HL-60 (cell line): ENCODE measurements at regions not wholly inside any gene's neighbourhood (a gene's known extent, or its start where the extent isn't known, plus 50 kb on each side); places are given as distances from the start of the nearest gene placed in this dataset.

Source experiments
- DNase-seq, 2 experiments: peaks; one replicate each; pipeline ENCODE4 v3.0.0-alpha.2; 2010 to 2020; ENCODE audit warnings: low read depth in 1 of 2, low spot score in 1 of 2
- H3K27ac ChIP-seq: fragments of 250-450 bp; sonication (Bioruptor Pico); replicated peaks from 2 replicates; pipeline ENCODE4 v1.5.1; 2020; ENCODE audit warnings: mild to moderate bottlenecking, moderate library complexity
- H3K27me3 ChIP-seq: fragments of 250-450 bp; sonication (Bioruptor Pico); 2 replicates; pipeline ENCODE4 v1.5.1; 2021; ENCODE audit warnings: mild to moderate bottlenecking, moderate library complexity; ENCODE audit not compliant: insufficient read depth, poor library complexity, severe bottlenecking
- H3K4me3 ChIP-seq: replicated peaks from 2 replicates; pipeline ENCODE4 v1.5.1; 2011; ENCODE audit warnings: mild to moderate bottlenecking, control low read depth, low read length; ENCODE audit not compliant: insufficient read depth
- GABPA ChIP-seq: IDR thresholded peaks from 2 replicates; pipeline ENCODE4 v1.6.1; 2012; ENCODE audit warnings: low read depth
- POLR2AphosphoS5 ChIP-seq: IDR thresholded peaks from 2 replicates; pipeline ENCODE4 v1.6.1; 2012; ENCODE audit warnings: low read depth
- SPI1 ChIP-seq: IDR thresholded peaks from 2 replicates; pipeline ENCODE4 v1.6.1; 2012; ENCODE audit warnings: low read depth, mild to moderate bottlenecking, borderline replicate concordance
- TF ChIP-seq, protein P1 (sequence below): IDR thresholded peaks from one replicate; pipeline ENCODE4 v1.5.1; 2011; ENCODE audit warnings: low read length, control low read depth, inconsistent platforms; ENCODE audit not compliant: insufficient read depth
- TF ChIP-seq, protein P2 (sequence below): IDR thresholded peaks from 2 replicates; pipeline ENCODE4 v1.6.1; 2012; ENCODE audit warnings: low read depth; ENCODE audit not compliant: insufficient replicate concordance

DNA sequence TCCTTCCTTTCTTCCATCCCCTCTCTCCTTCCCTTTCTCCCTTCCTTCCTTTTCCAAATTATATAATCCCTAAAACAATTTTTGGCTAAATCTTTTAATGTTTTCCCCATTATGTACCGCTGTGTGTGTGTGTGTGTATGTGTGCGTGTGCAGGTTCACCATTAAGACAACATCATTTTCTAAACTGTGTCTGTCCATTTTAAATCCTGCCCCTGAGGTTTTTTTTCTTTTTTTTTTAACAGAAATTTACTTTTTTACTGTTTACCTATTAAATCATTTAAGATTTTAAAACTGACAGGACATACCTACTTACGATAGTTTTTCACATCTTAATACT is 366.3 kb upstream of the EPHA7 start:
- no peak overlapping the region for H3K27ac ChIP-seq
- TF ChIP-seq GABPA, result no peak
- TF ChIP-seq SPI1, result no peak
- H3K27me3 ChIP-seq, result no peaks in the 10 kb centered on the region
- no peak for DNase-seq
- no peak overlapping the region for H3K4me3 ChIP-seq

DNA sequence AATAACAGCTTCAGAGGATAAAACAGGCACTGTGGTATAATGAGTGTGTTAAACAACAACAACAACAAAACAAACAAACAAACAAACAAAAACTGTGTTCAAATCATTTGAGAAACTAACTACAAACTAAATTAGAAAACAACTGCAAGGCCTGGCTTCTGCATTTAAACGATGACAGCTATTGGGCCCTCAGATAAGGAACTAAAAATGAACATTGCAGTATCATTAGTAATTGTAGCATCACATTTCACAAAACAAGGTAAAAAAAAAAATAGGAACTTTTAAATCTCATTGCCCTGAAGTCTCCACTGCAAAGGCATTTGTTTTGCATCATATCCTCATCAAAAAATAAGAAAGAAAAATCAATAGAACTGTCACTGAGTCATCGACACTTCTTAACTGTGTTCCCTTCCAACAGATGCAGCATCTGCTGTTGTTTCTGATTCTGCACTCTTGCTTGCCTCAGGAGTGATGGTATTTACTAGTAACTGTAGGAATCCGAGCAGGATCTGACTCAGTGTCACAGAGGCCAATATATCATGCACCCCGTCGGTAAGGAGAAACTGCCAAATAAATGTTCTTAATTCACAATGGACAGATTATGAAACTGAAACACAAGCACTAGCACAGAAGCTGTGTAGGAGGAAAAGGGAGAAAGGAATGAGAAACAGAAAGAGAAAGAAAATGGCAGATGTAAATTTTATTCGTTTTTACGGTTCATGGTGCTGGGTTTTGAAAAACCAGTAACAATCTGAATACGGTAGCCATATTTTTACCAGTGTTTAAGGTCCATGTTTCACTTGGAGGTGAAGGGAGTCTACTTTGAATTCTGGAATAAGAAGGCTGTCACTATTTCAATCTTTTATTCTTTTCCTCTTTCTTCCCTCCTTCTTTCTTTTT is 365.7 kb upstream of the EPHA7 start:
- no peak overlapping the region for H3K27ac ChIP-seq

DNA sequence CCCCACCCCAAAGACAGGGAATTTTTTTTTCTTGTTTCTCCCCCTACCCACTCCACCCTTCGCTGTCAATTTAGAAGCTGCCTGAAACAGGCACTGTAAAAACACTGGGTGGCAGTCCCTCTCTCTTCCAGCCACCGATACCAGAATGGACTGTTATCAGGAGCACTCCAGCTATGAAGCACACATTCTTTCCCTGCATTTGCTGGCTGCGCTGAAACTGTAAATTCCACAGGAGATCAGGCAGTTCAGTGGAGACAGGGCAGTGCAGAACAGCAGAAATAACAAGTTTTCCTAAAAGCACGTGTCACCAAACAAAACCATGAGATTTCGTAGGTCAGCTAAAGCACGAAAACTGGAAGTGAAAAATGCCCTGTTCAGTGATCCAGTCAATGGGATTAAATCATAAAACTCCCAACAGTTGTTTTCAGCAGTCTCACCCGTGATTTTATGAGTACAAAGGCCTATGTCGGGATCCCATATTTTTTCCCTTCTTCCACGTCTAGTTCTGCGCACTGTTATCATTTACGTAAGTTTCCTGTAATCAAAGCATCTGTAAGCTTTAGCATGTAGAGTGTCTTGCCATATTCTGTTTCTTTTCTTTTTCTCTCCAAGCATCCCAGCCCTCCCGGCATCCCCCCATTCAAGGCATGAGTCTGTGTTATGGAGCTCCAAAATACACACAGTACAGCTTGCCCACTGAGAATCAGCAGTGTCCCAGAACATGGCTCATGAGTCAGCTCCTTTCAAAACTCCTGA is 359.9 kb upstream of the EPHA7 start:
- TF ChIP-seq, protein P1, sequence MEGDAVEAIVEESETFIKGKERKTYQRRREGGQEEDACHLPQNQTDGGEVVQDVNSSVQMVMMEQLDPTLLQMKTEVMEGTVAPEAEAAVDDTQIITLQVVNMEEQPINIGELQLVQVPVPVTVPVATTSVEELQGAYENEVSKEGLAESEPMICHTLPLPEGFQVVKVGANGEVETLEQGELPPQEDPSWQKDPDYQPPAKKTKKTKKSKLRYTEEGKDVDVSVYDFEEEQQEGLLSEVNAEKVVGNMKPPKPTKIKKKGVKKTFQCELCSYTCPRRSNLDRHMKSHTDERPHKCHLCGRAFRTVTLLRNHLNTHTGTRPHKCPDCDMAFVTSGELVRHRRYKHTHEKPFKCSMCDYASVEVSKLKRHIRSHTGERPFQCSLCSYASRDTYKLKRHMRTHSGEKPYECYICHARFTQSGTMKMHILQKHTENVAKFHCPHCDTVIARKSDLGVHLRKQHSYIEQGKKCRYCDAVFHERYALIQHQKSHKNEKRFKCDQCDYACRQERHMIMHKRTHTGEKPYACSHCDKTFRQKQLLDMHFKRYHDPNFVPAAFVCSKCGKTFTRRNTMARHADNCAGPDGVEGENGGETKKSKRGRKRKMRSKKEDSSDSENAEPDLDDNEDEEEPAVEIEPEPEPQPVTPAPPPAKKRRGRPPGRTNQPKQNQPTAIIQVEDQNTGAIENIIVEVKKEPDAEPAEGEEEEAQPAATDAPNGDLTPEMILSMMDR, result no peak
- TF ChIP-seq GABPA (no peak), POLR2AphosphoS5 (no peak), SPI1 (no peak)
- TF ChIP-seq, protein P2, sequence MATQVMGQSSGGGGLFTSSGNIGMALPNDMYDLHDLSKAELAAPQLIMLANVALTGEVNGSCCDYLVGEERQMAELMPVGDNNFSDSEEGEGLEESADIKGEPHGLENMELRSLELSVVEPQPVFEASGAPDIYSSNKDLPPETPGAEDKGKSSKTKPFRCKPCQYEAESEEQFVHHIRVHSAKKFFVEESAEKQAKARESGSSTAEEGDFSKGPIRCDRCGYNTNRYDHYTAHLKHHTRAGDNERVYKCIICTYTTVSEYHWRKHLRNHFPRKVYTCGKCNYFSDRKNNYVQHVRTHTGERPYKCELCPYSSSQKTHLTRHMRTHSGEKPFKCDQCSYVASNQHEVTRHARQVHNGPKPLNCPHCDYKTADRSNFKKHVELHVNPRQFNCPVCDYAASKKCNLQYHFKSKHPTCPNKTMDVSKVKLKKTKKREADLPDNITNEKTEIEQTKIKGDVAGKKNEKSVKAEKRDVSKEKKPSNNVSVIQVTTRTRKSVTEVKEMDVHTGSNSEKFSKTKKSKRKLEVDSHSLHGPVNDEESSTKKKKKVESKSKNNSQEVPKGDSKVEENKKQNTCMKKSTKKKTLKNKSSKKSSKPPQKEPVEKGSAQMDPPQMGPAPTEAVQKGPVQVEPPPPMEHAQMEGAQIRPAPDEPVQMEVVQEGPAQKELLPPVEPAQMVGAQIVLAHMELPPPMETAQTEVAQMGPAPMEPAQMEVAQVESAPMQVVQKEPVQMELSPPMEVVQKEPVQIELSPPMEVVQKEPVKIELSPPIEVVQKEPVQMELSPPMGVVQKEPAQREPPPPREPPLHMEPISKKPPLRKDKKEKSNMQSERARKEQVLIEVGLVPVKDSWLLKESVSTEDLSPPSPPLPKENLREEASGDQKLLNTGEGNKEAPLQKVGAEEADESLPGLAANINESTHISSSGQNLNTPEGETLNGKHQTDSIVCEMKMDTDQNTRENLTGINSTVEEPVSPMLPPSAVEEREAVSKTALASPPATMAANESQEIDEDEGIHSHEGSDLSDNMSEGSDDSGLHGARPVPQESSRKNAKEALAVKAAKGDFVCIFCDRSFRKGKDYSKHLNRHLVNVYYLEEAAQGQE, result no peak
- Histone ChIP-seq H3K27me3 (no peaks in the 10 kb centered on the region), H3K4me3 (no peak overlapping the region), H3K27ac (no peak overlapping the region)
- no peak for DNase-seq

More for the DNA sequence above, 365.7 kb upstream of the EPHA7 start:
- no peak for DNase-seq
- Histone ChIP-seq H3K4me3 (no peak overlapping the region), H3K27me3 (no peaks in the 10 kb centered on the region)
- TF ChIP-seq, protein P2, result no peak
- TF ChIP-seq SPI1, result no peak
- no peak for TF ChIP-seq POLR2AphosphoS5
- no peak for TF ChIP-seq GABPA
- TF ChIP-seq, protein P1, result no peak

DNA sequence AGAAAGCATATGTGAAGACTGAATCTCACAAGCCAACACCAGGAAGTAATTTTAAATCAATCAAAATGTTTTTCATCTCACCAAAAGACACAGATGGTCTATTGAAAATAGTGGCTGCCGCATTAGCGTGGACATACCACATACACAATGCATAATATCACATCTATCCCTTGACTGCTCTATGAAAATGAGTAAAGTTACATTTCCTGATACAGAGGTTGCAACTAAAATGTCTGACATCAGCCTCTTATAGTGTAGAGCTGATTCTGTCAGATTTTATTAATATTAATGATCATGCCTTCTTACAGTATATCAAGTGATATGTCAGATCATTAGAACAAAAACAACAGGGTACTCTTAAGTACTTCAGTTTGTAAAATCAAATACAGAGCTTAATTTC is 339.8 kb upstream of the EPHA7 start:
- no peak overlapping the region for H3K27ac ChIP-seq
- H3K27me3 ChIP-seq, result no peaks in the 10 kb centered on the region
- H3K4me3 ChIP-seq, result no peak overlapping the region
- DNase-seq, result no peak
- TF ChIP-seq SPI1, result no peak
- no peak for TF ChIP-seq GABPA
- TF ChIP-seq, protein P2, result no peak
- TF ChIP-seq POLR2AphosphoS5, result no peak
- TF ChIP-seq, protein P1, result no peak
